ENCODE measurements at regions not wholly inside any gene's neighbourhood (a gene's known extent, or its start where the extent isn't known, plus 50 kb on each side); places are given as distances from the start of the nearest gene placed in this dataset.

DNA sequence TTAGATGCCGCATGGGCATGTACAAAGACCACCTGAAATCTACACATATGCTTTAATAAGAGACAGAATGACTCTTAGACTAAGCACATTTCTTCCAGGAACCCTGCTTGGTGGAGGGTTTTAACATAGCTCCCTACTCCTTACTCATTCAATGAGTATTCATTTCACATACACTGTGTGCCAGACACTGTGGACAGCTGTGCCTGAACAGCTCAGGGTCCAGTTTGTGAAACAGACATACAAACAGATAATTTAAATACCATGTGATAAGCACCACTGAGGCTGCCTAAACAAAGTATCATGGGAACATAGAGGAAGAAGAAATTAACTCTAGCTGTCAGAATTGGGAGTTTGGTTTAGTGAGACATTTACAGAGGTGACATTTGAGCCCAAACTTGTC, 65.2 kb upstream of the ITPRID1 start:
- FAIRE-seq, result no peak
- no peak for DNase-seq (ENCODE audit: low spot score in 2 of 2)

DNA sequence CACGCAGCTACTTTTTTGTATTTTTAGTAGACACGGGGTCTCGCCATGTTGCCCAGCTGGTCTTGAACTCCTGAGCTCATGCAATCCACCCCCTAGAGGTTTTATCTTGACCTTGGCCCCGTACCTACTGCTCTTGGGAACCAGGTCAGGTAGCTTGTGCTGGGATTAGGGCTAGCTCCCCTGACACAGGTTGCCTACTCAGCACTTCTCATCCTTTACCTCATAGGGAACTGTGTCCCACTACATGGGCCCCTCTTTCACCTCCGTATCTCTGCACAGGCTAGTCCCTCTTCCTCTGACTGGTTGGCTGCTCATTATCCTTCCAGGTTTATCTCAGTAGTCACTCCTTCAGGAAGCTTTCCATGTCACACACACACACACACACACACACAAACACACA, 58.0 kb upstream of the ITPRID1 start:
- no peak for FAIRE-seq

DNA sequence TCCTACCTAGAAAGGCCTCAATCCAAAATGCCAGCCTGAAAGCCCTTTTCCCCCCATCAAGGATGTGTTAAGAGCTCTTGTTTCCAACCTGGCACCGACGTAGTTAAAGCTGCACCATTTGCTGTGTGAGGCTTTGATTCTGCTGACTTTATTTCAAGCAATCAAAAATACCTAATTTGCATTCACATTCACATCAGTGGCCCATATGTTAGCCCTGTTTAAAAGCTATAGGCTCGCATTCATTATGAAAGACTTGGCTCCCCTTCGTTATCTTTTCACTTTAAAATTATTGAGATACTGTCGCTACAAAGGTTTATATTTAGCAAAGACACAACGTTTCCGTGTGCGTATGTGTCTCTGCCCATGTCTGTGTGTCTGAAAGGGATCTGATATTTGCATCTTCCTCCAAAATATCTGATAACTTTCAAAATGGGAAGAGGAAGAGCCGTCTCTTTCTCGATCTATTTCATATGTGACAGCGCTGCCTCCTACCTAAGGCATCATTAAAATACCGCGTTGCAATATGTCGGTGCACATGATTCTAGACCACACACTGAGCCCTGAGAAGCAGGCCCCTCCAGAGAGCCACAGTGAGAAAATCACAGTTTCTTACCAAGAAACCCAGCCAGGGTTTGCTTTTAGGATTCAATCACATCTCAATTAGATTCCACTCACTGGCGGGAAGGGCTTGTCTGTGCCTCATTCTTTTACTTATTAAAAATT, 57.1 kb upstream of the ITPRID1 start:
- FAIRE-seq, result no peak
- no peak for DNase-seq (ENCODE audit: low spot score in 2 of 2)

More for the DNA sequence above, 58.0 kb upstream of the ITPRID1 start:
- DNase-seq (ENCODE audit: low spot score in 2 of 2), result no peak

DNA sequence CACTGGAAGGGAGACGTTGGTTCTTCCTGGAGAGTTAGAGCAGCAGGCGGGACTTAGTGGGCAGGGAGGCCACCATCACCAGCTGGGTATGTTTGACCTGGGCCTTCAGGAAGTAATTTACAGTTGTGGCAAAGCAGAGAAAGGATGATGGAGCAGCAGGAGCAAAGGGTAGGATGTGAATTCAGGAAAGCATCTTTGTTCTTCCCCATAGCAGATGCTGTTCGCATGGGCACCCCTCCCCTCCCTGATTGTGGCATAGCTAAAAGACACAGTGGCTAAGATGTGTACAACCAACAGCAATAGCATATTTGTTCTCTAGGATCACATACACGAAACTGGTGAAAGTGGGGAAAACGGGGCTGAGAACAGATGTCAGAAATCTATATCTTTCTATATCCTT, 56.3 kb upstream of the ITPRID1 start:
- DNase-seq (ENCODE audit: low spot score in 2 of 2) (no peak), FAIRE-seq (no peak)

DNA sequence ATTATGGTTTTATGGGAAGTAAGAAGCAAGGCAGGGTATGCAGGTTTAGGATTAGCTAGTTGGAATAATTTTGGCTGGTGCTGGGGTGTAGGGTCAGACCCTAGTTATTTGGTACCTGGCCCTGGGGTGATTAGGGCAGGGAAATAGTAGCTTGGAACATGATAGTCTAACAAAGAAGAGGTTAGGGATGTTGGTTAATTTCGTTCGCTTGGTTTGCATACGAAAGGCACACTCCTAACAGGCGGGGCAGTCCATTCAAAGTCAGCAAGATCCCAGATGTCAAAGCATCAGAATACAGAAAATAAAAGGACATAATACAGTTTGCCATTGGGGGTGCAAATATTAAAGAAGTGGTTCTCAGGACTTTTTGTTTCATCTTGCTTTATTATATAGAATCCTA, 55.7 kb upstream of the ITPRID1 start:
- no peak for DNase-seq (ENCODE audit: low spot score in 2 of 2)
- FAIRE-seq, result no peak

DNA sequence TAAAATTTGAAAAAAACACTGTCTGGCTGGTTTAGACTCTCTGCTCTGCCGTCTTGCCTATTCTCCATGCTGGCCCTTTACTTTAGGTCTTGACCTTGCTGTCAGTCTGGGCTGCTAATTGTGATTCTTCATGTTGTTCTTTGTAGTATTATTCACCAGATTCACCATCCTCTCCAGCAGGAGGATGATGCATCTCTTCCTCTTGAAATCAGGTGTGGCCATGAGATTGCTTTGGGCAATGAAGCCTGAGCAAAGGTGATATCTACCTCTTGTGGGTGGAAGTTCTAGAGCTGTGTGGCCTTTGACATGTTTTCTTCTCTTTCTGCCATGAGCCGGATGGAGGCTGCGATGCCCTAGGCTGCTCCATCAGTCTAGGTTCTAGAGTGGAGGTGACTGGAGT, 51.3 kb upstream of the ITPRID1 start:
- DNase-seq (ENCODE audit: low spot score in 2 of 2) (no peak), FAIRE-seq (no peak)

Measured in frontal cortex (tissue), 3 donors.